ENCODE measurements at regions not wholly inside any gene's neighbourhood (a gene's known extent, or its start where the extent isn't known, plus 50 kb on each side); places are given as distances from the start of the nearest gene placed in this dataset.
A peak's percentile ranks its signal among the peaks of the same experiment; 100 is the strongest.

GRCh38 chrX:143800150-143800549 is 79.6 kb upstream of the SPANXN2 start:
- Histone ChIP-seq H3F3A (ENCODE audit: low read depth) (no peaks in the 10 kb centered on the region), H3K79me2 (ENCODE audit: low read depth) (no peaks in the 10 kb centered on the region), H3K4me1 (no peaks in the 10 kb centered on the region), H3K27me3 (no peaks in the 10 kb centered on the region), H3K9ac (no peak overlapping the region), H3K4me3 (no peak overlapping the region), H2AFZ (replicated peaks) (no peak overlapping the region), H3K4me2 (no peak overlapping the region), H4K20me1 (ENCODE audit: low read depth) (no peaks in the 10 kb centered on the region), H3K27ac (no peak overlapping the region), H3K9me3 (ENCODE audit: low read depth) (no peaks in the 10 kb centered on the region), H3K36me3 (no peaks in the 10 kb centered on the region)
- Mint-ChIP-seq H3K4me1 (no peaks in the 10 kb centered on the region), H3K9me3 (no peaks in the 10 kb centered on the region), H3K4me3 (no peak overlapping the region), H3K36me3 (no peaks in the 10 kb centered on the region), H3K27ac (no peak overlapping the region), H3K27me3 (ENCODE audit: insufficient read depth, low read depth) (no peaks in the 10 kb centered on the region)
- no peak for TF ChIP-seq EZH2phosphoT487 (IDR thresholded peaks at IDR 0.05)
- TF ChIP-seq CTCF (IDR thresholded peaks at IDR 0.05) = no peak
- no peak for TF ChIP-seq EZH2 (IDR thresholded peaks at IDR 0.05)
- DNase-seq (ENCODE audit: low spot score) = no peak

- Mint-ChIP-seq H3K27ac (no peak overlapping the region), H3K36me3 (no peaks in the 10 kb centered on the region), H3K27me3 (ENCODE audit: insufficient read depth, low read depth) (no peaks in the 10 kb centered on the region), H3K4me1 (no peaks in the 10 kb centered on the region), H3K9me3 (no peaks in the 10 kb centered on the region), H3K4me3 (no peak overlapping the region)
- Histone ChIP-seq H3K9me3 (ENCODE audit: low read depth) (no peaks in the 10 kb centered on the region), H3K4me3 (no peak overlapping the region), H3K27me3 (no peaks in the 10 kb centered on the region), H3K79me2 (ENCODE audit: low read depth) (no peaks in the 10 kb centered on the region), H2AFZ (replicated peaks) (no peak overlapping the region), H3K4me1 (no peaks in the 10 kb centered on the region), H3K36me3 (no peaks in the 10 kb centered on the region), H3K4me2 (no peak overlapping the region), H3K27ac (no peak overlapping the region), H4K20me1 (ENCODE audit: low read depth) (no peaks in the 10 kb centered on the region), H3K9ac (no peak overlapping the region), H3F3A (ENCODE audit: low read depth) (no peaks in the 10 kb centered on the region)
- no peak for TF ChIP-seq EZH2phosphoT487 (IDR thresholded peaks at IDR 0.05)
- TF ChIP-seq EZH2 (IDR thresholded peaks at IDR 0.05) = no peak
- peak; percentile 50 for TF ChIP-seq CTCF (IDR thresholded peaks at IDR 0.05)
- DNase-seq (ENCODE audit: low spot score) = peak; percentile 31
These were observed 67.7 kb upstream of the SPANXN2 start for GRCh38 chrX:143788265-143788664.

- Histone ChIP-seq H3K9me3 (ENCODE audit: low read depth) (no peaks in the 10 kb centered on the region), H3K27me3 (no peaks in the 10 kb centered on the region), H4K20me1 (ENCODE audit: low read depth) (no peaks in the 10 kb centered on the region), H3K27ac (no peak overlapping the region), H3K4me1 (no peaks in the 10 kb centered on the region), H3K4me2 (no peak overlapping the region), H3K36me3 (no peaks in the 10 kb centered on the region), H3K79me2 (ENCODE audit: low read depth) (no peaks in the 10 kb centered on the region), H3F3A (ENCODE audit: low read depth) (no peaks in the 10 kb centered on the region), H3K4me3 (no peak overlapping the region), H3K9ac (no peak overlapping the region), H2AFZ (replicated peaks) (no peak overlapping the region)
- Mint-ChIP-seq H3K36me3 (no peaks in the 10 kb centered on the region), H3K4me3 (no peak overlapping the region), H3K27ac (no peak overlapping the region), H3K27me3 (ENCODE audit: insufficient read depth, low read depth) (no peaks in the 10 kb centered on the region), H3K9me3 (no peaks in the 10 kb centered on the region), H3K4me1 (no peaks in the 10 kb centered on the region)
- TF ChIP-seq EZH2 (IDR thresholded peaks at IDR 0.05) = no peak
- TF ChIP-seq CTCF (IDR thresholded peaks at IDR 0.05) = no peak
- no peak for TF ChIP-seq EZH2phosphoT487 (IDR thresholded peaks at IDR 0.05)
- no peak for DNase-seq (ENCODE audit: low spot score)
These were observed 66.8 kb upstream of the SPANXN2 start for GRCh38 chrX:143787341-143787740.

GRCh38 chrX:143781103-143781502 is 60.6 kb upstream of the SPANXN2 start:
- H3K36me3 Mint-ChIP-seq = no peaks in the 10 kb centered on the region
- no peak overlapping the region for H3K27ac Mint-ChIP-seq
- TF ChIP-seq EZH2phosphoT487 (IDR thresholded peaks at IDR 0.05) = no peak
- TF ChIP-seq CTCF (IDR thresholded peaks at IDR 0.05) = no peak
- TF ChIP-seq EZH2 (IDR thresholded peaks at IDR 0.05) = no peak
- no peak overlapping the region for H3K4me3 Mint-ChIP-seq
- H3K4me2 ChIP-seq = no peak overlapping the region
- DNase-seq (ENCODE audit: low spot score) = no peak
- peaks cover 2% of the 10 kb centered on the region for H3K9me3 Mint-ChIP-seq
- no peaks in the 10 kb centered on the region for H3K4me1 Mint-ChIP-seq
- no peak overlapping the region for H3K9ac ChIP-seq
- H3K27ac ChIP-seq = no peak overlapping the region
- no peaks in the 10 kb centered on the region for H3K27me3 ChIP-seq
- no peaks in the 10 kb centered on the region for H3K36me3 ChIP-seq
- H3F3A ChIP-seq (ENCODE audit: low read depth) = no peaks in the 10 kb centered on the region
- H3K79me2 ChIP-seq (ENCODE audit: low read depth) = no peaks in the 10 kb centered on the region
- H3K9me3 ChIP-seq (ENCODE audit: low read depth) = no peaks in the 10 kb centered on the region
- H3K4me1 ChIP-seq = no peaks in the 10 kb centered on the region
- no peaks in the 10 kb centered on the region for H4K20me1 ChIP-seq (ENCODE audit: low read depth)
- H3K4me3 ChIP-seq = no peak overlapping the region
- no peak overlapping the region for H2AFZ ChIP-seq (replicated peaks)
- H3K27me3 Mint-ChIP-seq (ENCODE audit: insufficient read depth, low read depth) = no peaks in the 10 kb centered on the region

All from neural progenitor cell (in vitro differentiated cells).